Activated CD8-positive, alpha-beta T cell treated with anti-CD3 and anti-CD28 coated beads for 36 hours (primary cell): ENCODE measurements at regions not wholly inside any gene's neighbourhood (a gene's known extent, or its start where the extent isn't known, plus 50 kb on each side); places are given as distances from the start of the nearest gene placed in this dataset.

Experiments
- ATAC-seq: fragments of 200-7000 bp; cut with Tn5 transposase; one replicate; pipeline ENCODE4 v1.10.0; 2021; ENCODE audit warnings: mild to moderate bottlenecking, moderate library complexity
- CTCF ChIA-PET: fragments of 350-600 bp; sonication (Branson Sonifier 250); formaldehyde crosslinking; loops from one replicate; lab custom pipeline; 2021; ENCODE audit warnings: antibody characterized with exemption; lab: Charles Lee
- POLR2A ChIA-PET: fragments of 350-600 bp; sonication (Branson Sonifier 250); formaldehyde crosslinking; loops from one replicate; lab custom pipeline; 2021; ENCODE audit warnings: antibody characterized with exemption; lab: Charles Lee
- DNase-seq: peaks from one replicate; pipeline ENCODE4 v3.0.0-alpha.2; 2020
- H3K27ac Mint-ChIP-seq: one replicate; pipeline ENCODE4 v1.8.0; 2021; ENCODE audit warnings: mild to moderate bottlenecking, mixed read lengths
- H3K27me3 Mint-ChIP-seq: one replicate; pipeline ENCODE4 v1.8.0; 2021; ENCODE audit warnings: mixed read lengths
- H3K36me3 Mint-ChIP-seq: one replicate; pipeline ENCODE4 v1.8.0; 2021; ENCODE audit warnings: low read depth, mixed read lengths
- H3K4me1 Mint-ChIP-seq: one replicate; pipeline ENCODE4 v1.8.0; 2021; ENCODE audit warnings: low read depth, mixed read lengths
- H3K4me3 Mint-ChIP-seq: one replicate; pipeline ENCODE4 v1.8.0; 2021; ENCODE audit warnings: mild to moderate bottlenecking, moderate library complexity, mixed read lengths
- H3K9me3 Mint-ChIP-seq: one replicate; pipeline ENCODE4 v1.8.0; 2021; ENCODE audit warnings: mixed read lengths
- CTCF ChIP-seq: fragments of 200-600 bp; IDR thresholded peaks from one replicate; pipeline ENCODE4 v1.8.0; 2022; ENCODE audit warnings: antibody characterized with exemption, mild to moderate bottlenecking
- intact Hi-C: fragments of 100-400 bp; cut with micrococcal nuclease; formaldehyde crosslinking; loops from one replicate; pipeline ENCODE4 v1.10.0; 2022

DNA sequence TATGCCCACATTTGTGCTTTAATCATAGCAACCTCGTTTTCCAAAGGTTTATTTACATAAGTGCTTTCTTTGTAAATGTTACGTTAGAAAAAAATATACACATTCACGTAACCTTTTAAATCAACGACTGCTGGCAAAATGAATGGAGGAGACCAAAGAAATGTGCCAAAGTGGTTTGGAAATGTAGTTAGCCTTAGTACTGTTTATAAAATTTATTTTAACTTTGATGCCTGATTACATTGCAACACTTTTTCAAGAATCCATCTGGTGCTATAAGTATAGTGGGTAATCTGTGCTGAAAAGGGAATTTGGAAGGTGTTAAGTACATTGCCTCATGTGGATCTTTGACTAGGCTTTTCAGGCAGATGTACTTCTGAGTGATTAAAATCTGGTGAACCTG is 108.9 kb downstream of the IFI44 start:
- H3K27ac Mint-ChIP-seq: no peak overlapping the region
- no peak overlapping the region for H3K4me3 Mint-ChIP-seq
- H3K9me3 Mint-ChIP-seq: no peaks in the 10 kb centered on the region
- H3K27me3 Mint-ChIP-seq: peaks cover 1% of the 10 kb centered on the region
- ATAC-seq (no peak), DNase-seq (no peak)
- ChIA-PET POLR2A (no interaction called here), CTCF (no interaction called here)
- H3K4me1 Mint-ChIP-seq: no peaks in the 10 kb centered on the region
- intact Hi-C loops: no loop called here
- no peaks in the 10 kb centered on the region for H3K36me3 Mint-ChIP-seq
- no peak for TF ChIP-seq CTCF

- ATAC-seq: no peak
- Mint-ChIP-seq H3K36me3 (no peaks in the 10 kb centered on the region), H3K4me1 (no peaks in the 10 kb centered on the region), H3K4me3 (no peak overlapping the region), H3K27me3 (peaks cover 1% of the 10 kb centered on the region), H3K9me3 (no peaks in the 10 kb centered on the region), H3K27ac (no peak overlapping the region)
- DNase-seq: no peak
- POLR2A ChIA-PET: no interaction called here
- TF ChIP-seq CTCF: no peak
- intact Hi-C loops: no loop called here
- CTCF ChIA-PET: no interaction called here
Observed at GRCh38 chr1:78759881-78760280, 110.2 kb downstream of the IFI44 start.

GRCh38 chr1:78760858-78761257 is 111.2 kb downstream of the IFI44 start:
- no peak for DNase-seq
- TF ChIP-seq CTCF: no peak
- POLR2A ChIA-PET: interaction anchor here (0.7 kb wide), 1 partner anchor 100 kb away, joined by 3 read pairs; no protein-coding TSS in a partner anchor
- H3K4me3 Mint-ChIP-seq: no peak overlapping the region
- no peaks in the 10 kb centered on the region for H3K4me1 Mint-ChIP-seq
- H3K27ac Mint-ChIP-seq: no peak overlapping the region
- CTCF ChIA-PET: no interaction called here
- ATAC-seq: no peak
- H3K9me3 Mint-ChIP-seq: peaks cover 1% of the 10 kb centered on the region
- no peaks in the 10 kb centered on the region for H3K36me3 Mint-ChIP-seq
- peaks cover 1% of the 10 kb centered on the region for H3K27me3 Mint-ChIP-seq
- intact Hi-C loops: no loop called here

DNA sequence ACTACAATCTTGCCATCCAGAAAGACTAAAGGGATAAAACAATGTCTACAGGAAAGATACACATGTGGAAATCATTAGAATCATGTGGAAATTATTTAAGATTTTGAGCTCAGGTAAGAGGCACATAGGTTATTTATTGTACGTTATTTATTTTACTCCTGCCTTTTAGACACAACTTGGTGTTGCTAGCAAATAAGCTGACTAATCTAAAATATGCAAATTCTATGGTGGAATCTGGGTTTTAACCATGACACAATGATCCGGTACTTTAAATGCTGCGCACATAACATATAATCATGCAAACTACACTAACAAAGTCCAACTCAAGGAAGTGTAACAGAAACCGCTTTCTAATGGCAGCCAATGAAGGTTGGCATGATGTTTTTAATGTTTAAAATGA is 112.5 kb downstream of the IFI44 start:
- CTCF ChIA-PET: interaction anchor here (0.6 kb wide), 1 partner anchor 170 kb away, joined by 3 read pairs; no protein-coding TSS in a partner anchor
- no peak overlapping the region for H3K27ac Mint-ChIP-seq

GRCh38 chr1:78765489-78765888 is 115.9 kb downstream of the IFI44 start:
- no peak for ATAC-seq
- Mint-ChIP-seq H3K9me3 (peaks cover 1% of the 10 kb centered on the region), H3K27ac (no peak overlapping the region), H3K4me1 (no peaks in the 10 kb centered on the region), H3K36me3 (no peaks in the 10 kb centered on the region), H3K4me3 (no peak overlapping the region), H3K27me3 (peaks cover 1% of the 10 kb centered on the region)
- intact Hi-C loops: no loop called here
- no peak for DNase-seq
- ChIA-PET CTCF (no interaction called here), POLR2A (no interaction called here)
- TF ChIP-seq CTCF: no peak

More for the DNA sequence above, 112.5 kb downstream of the IFI44 start:
- Mint-ChIP-seq H3K9me3 (peaks cover 1% of the 10 kb centered on the region), H3K4me1 (no peaks in the 10 kb centered on the region), H3K4me3 (no peak overlapping the region), H3K36me3 (no peaks in the 10 kb centered on the region), H3K27me3 (peaks cover 1% of the 10 kb centered on the region)
- DNase-seq (no peak), ATAC-seq (no peak)
- no peak for TF ChIP-seq CTCF
- POLR2A ChIA-PET: no interaction called here
- intact Hi-C loops: no loop called here
